GM23338 (cell line): ENCODE measurements at regions not wholly inside any gene's neighbourhood (a gene's known extent, or its start where the extent isn't known, plus 50 kb on each side); places are given as distances from the start of the nearest gene placed in this dataset.

ENCODE experiments used
- ATAC-seq: fragments of 200-7000 bp; cut with Tn5 transposase; 3 replicates; pipeline ENCODE4 v1.9.1; 2020
- DNase-seq: peaks from one replicate; pipeline ENCODE4 v3.0.0-alpha.2; 2015; ENCODE audit warnings: low spot score
- H2AFZ ChIP-seq: fragments of 200-600 bp; sonication (generic); 2 replicates; pipeline ENCODE4 v1.8.0; 2016; ENCODE audit warnings: antibody characterized with exemption, mild to moderate bottlenecking, moderate library complexity
- H3F3A ChIP-seq: fragments of 200-600 bp; sonication (generic); replicated peaks from 2 replicates; pipeline ENCODE4 v1.8.0; 2017; ENCODE audit warnings: antibody characterized with exemption, mixed run types, low read depth
- H3K27ac ChIP-seq: fragments of 200-600 bp; sonication (generic); 2 replicates; pipeline ENCODE4 v1.6.1; 2016; ENCODE audit warnings: low read depth
- H3K27me3 ChIP-seq: fragments of 200-600 bp; sonication (generic); 2 replicates; pipeline ENCODE4 v1.8.0; 2016; ENCODE audit warnings: mild to moderate bottlenecking, mixed run types, moderate library complexity; ENCODE audit not compliant: insufficient read depth
- H3K36me3 ChIP-seq: fragments of 200-600 bp; sonication (generic); 2 replicates; pipeline ENCODE4 v1.8.0; 2016; ENCODE audit warnings: mild to moderate bottlenecking; ENCODE audit not compliant: insufficient read depth
- H3K4me1 ChIP-seq: fragments of 200-600 bp; sonication (generic); 2 replicates; pipeline ENCODE4 v1.8.0; 2016; ENCODE audit warnings: mild to moderate bottlenecking, moderate library complexity; ENCODE audit not compliant: insufficient read depth
- H3K4me2 ChIP-seq: fragments of 200-600 bp; sonication (generic); 2 replicates; pipeline ENCODE4 v1.7.1; 2017; ENCODE audit warnings: mixed run types
- H3K4me3 ChIP-seq: fragments of 200-600 bp; sonication (generic); 2 replicates; pipeline ENCODE4 v1.6.1; 2016; ENCODE audit warnings: mixed run types
- H3K79me2 ChIP-seq: fragments of 200-600 bp; sonication (generic); replicated peaks from 2 replicates; pipeline ENCODE4 v1.8.0; 2017; ENCODE audit warnings: mild to moderate bottlenecking; ENCODE audit not compliant: insufficient read depth
- H3K9me2 ChIP-seq: fragments of 200-600 bp; sonication (generic); 2 replicates; pipeline ENCODE4 v1.8.0; 2017; ENCODE audit not compliant: insufficient read depth
- H4K20me1 ChIP-seq: fragments of 200-600 bp; sonication (generic); replicated peaks from 2 replicates; pipeline ENCODE4 v1.8.0; 2017; ENCODE audit warnings: mild to moderate bottlenecking; ENCODE audit not compliant: insufficient read depth
- H3K27ac Mint-ChIP-seq: 2 replicates; pipeline ENCODE4 v1.8.0; 2020; ENCODE audit warnings: inconsistent platforms, mild to moderate bottlenecking, moderate library complexity, mixed read lengths
- H3K27me3 Mint-ChIP-seq: 3 replicates; pipeline ENCODE4 v1.8.0; 2022; ENCODE audit warnings: low read depth, mild to moderate bottlenecking, moderate library complexity, mixed read lengths, inconsistent platforms; ENCODE audit not compliant: insufficient read depth, poor library complexity
- H3K36me3 Mint-ChIP-seq: 3 replicates; pipeline ENCODE4 v1.8.0; 2021; ENCODE audit warnings: low read depth, mild to moderate bottlenecking, inconsistent platforms, moderate library complexity, mixed read lengths
- H3K4me1 Mint-ChIP-seq: 3 replicates; pipeline ENCODE4 v1.8.0; 2020; ENCODE audit warnings: mild to moderate bottlenecking, inconsistent platforms, mixed read lengths
- H3K4me3 Mint-ChIP-seq: 3 replicates; pipeline ENCODE4 v1.8.0; 2021; ENCODE audit warnings: moderate library complexity, mild to moderate bottlenecking, inconsistent platforms, mixed read lengths
- H3K9me3 Mint-ChIP-seq: 3 replicates; pipeline ENCODE4 v1.8.0; 2020; ENCODE audit warnings: moderate library complexity, mild to moderate bottlenecking, inconsistent platforms, mixed read lengths
- CTCF ChIP-seq, 2 experiments: fragments of 200-600 bp in 1 of 2; sonication (generic) in 1 of 2; conservative IDR thresholded peaks; 2 replicates each; pipeline versions ENCODE4 v1.5.1 to v1.6.1; 2016 to 2017; ENCODE audit warnings: antibody characterized with exemption in 2 of 2, low read depth in 2 of 2, mild to moderate bottlenecking in 2 of 2, moderate library complexity in 1 of 2
- ETS1 ChIP-seq: IDR thresholded peaks from 2 replicates; pipeline ENCODE4 v1.6.1; 2016; ENCODE audit warnings: antibody characterized with exemption
- EZH2phosphoT487 ChIP-seq: fragments of 200-600 bp; sonication (generic); IDR thresholded peaks from one replicate; pipeline ENCODE4 v1.8.1; 2018; ENCODE audit warnings: antibody characterized with exemption; ENCODE audit not compliant: unreplicated experiment
- JUNB ChIP-seq: IDR thresholded peaks from one replicate; pipeline ENCODE4 v1.6.1; 2016; ENCODE audit warnings: antibody characterized with exemption; ENCODE audit not compliant: unreplicated experiment
- NANOG ChIP-seq: IDR thresholded peaks from 2 replicates; pipeline ENCODE4 v1.6.1; 2016; ENCODE audit warnings: antibody characterized with exemption, borderline replicate concordance
- STAT1 ChIP-seq: IDR thresholded peaks from one replicate; pipeline ENCODE4 v1.6.1; 2016; ENCODE audit warnings: antibody characterized with exemption; ENCODE audit not compliant: unreplicated experiment
- ZNF114 ChIP-seq: fragments of 250-450 bp; sonication (Bioruptor Pico); IDR thresholded peaks from 2 replicates; pipeline ENCODE4 v1.5.0; 2020; ENCODE audit warnings: mild to moderate bottlenecking, moderate library complexity
- ZNF331 ChIP-seq: fragments of 250-450 bp; sonication (Bioruptor Pico); IDR thresholded peaks from 2 replicates; pipeline ENCODE4 v1.5.0; 2020; ENCODE audit warnings: low read depth, mild to moderate bottlenecking, moderate library complexity
- ZNF462 ChIP-seq: fragments of 250-450 bp; sonication (Bioruptor Pico); IDR thresholded peaks from 2 replicates; pipeline ENCODE4 v1.5.0; 2020; ENCODE audit warnings: mild to moderate bottlenecking, moderate library complexity
- TF ChIP-seq, protein P1 (sequence below): IDR thresholded peaks from one replicate; pipeline ENCODE4 v1.6.1; 2018; ENCODE audit warnings: antibody characterized with exemption; ENCODE audit not compliant: unreplicated experiment

DNA sequence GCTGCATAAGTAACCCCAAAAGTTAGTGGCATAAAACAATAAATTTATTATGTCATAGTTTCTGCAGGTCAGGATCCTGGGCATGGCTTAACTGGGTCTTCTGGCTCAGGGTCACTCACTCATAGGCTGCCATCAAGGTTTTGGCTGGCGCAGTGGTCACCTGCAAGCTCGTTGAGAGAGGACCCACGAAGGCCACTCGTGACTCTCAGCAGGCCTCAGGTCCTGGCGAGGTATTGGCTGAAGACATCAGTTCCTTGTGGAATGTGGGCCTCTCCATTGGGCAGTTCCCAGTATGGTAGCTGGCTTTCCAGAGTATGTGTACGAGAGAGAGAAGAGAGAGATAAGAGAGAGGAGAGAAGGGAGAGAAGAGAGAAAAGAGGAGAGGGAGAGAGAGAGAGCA lies 138.3 kb upstream of the KLF14 start (continued):
- TF ChIP-seq ZNF462 (CRISPR knock-in tag) (no peak), ZNF114 (no peak), ETS1 (no peak), JUNB (no peak)

- H3K79me2 ChIP-seq: no peaks in the 10 kb centered on the region
- no peaks in the 10 kb centered on the region for H3K36me3 Mint-ChIP-seq
- H2AFZ ChIP-seq: no peak overlapping the region
- no peaks in the 10 kb centered on the region for H3K36me3 ChIP-seq
- H3K4me3 Mint-ChIP-seq: no peak overlapping the region
- H3F3A ChIP-seq: no peaks in the 10 kb centered on the region
- H3K9me3 Mint-ChIP-seq: no peaks in the 10 kb centered on the region
- no peak for DNase-seq
- no peak overlapping the region for H3K27ac Mint-ChIP-seq
- peaks cover 4% of the 10 kb centered on the region for H3K27me3 Mint-ChIP-seq
- no peaks in the 10 kb centered on the region; the same call in 1 of the 2 replicates for H4K20me1 ChIP-seq
- no peak overlapping the region for H3K4me3 ChIP-seq
- H3K4me2 ChIP-seq: no peak overlapping the region
- ATAC-seq: no peak
- H3K4me1 Mint-ChIP-seq: peaks cover 29% of the 10 kb centered on the region
- no peaks in the 10 kb centered on the region for H3K9me2 ChIP-seq
- H3K4me1 ChIP-seq: peaks cover 16% of the 10 kb centered on the region
- H3K27me3 ChIP-seq: no peaks in the 10 kb centered on the region
- no peak overlapping the region for H3K27ac ChIP-seq
- TF ChIP-seq NANOG: no peak
- no peak for TF ChIP-seq CTCF (conservative IDR thresholded peaks at IDR 0.05; ENCODE audit: low read depth in 2 of 2)
- TF ChIP-seq ZNF114: no peak
- no peak for TF ChIP-seq EZH2phosphoT487
- TF ChIP-seq STAT1: no peak
- TF ChIP-seq, protein P1, sequence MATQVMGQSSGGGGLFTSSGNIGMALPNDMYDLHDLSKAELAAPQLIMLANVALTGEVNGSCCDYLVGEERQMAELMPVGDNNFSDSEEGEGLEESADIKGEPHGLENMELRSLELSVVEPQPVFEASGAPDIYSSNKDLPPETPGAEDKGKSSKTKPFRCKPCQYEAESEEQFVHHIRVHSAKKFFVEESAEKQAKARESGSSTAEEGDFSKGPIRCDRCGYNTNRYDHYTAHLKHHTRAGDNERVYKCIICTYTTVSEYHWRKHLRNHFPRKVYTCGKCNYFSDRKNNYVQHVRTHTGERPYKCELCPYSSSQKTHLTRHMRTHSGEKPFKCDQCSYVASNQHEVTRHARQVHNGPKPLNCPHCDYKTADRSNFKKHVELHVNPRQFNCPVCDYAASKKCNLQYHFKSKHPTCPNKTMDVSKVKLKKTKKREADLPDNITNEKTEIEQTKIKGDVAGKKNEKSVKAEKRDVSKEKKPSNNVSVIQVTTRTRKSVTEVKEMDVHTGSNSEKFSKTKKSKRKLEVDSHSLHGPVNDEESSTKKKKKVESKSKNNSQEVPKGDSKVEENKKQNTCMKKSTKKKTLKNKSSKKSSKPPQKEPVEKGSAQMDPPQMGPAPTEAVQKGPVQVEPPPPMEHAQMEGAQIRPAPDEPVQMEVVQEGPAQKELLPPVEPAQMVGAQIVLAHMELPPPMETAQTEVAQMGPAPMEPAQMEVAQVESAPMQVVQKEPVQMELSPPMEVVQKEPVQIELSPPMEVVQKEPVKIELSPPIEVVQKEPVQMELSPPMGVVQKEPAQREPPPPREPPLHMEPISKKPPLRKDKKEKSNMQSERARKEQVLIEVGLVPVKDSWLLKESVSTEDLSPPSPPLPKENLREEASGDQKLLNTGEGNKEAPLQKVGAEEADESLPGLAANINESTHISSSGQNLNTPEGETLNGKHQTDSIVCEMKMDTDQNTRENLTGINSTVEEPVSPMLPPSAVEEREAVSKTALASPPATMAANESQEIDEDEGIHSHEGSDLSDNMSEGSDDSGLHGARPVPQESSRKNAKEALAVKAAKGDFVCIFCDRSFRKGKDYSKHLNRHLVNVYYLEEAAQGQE: no peak
- TF ChIP-seq JUNB: no peak
- TF ChIP-seq ETS1: no peak
- no peak for TF ChIP-seq ZNF331 (CRISPR knock-in tag)
These were observed 138.9 kb upstream of the KLF14 start for GRCh38 chr7:130872756-130873448.
